ENCODE measurements at regions not wholly inside any gene's neighbourhood (a gene's known extent, or its start where the extent isn't known, plus 50 kb on each side); places are given as distances from the start of the nearest gene placed in this dataset.

DNA sequence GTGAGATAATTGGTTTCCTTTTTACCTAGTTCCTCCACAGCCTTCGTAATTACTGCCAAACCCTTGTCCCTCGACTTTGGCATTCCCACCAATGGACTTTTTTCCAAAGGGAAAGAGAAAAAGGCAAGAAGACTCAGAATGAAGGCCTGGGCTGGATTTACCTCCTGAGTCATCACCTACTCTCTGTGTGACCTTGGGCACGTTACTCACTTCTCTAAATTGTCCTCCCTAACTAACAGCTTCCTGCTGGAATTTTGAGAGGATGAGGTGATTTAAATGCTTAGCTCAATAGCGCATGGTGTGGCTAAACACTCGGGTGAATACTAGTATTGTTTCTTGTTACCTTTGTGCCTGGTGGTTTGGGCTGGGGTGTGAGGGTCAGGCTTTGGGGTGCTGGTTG lies 146.6 kb downstream of the DHX35 start:
- TF ChIP-seq, protein P1, sequence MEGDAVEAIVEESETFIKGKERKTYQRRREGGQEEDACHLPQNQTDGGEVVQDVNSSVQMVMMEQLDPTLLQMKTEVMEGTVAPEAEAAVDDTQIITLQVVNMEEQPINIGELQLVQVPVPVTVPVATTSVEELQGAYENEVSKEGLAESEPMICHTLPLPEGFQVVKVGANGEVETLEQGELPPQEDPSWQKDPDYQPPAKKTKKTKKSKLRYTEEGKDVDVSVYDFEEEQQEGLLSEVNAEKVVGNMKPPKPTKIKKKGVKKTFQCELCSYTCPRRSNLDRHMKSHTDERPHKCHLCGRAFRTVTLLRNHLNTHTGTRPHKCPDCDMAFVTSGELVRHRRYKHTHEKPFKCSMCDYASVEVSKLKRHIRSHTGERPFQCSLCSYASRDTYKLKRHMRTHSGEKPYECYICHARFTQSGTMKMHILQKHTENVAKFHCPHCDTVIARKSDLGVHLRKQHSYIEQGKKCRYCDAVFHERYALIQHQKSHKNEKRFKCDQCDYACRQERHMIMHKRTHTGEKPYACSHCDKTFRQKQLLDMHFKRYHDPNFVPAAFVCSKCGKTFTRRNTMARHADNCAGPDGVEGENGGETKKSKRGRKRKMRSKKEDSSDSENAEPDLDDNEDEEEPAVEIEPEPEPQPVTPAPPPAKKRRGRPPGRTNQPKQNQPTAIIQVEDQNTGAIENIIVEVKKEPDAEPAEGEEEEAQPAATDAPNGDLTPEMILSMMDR (IDR thresholded peaks at IDR 0.05), result no peak
- TF ChIP-seq POLR2A (IDR thresholded peaks at IDR 0.05), result no peak

Data from body of pancreas (tissue), 4 donors.